ENCODE measurements at regions not wholly inside any gene's neighbourhood (a gene's known extent, or its start where the extent isn't known, plus 50 kb on each side); places are given as distances from the start of the nearest gene placed in this dataset.
"Not testable (repeated sequence)": the region's sequence is repeated elsewhere in the genome, so short reads cannot be mapped to it uniquely, and the experiment has no call there.

- H3K4me3 ChIP-seq (ENCODE audit: low read depth, low read length), result no peak overlapping the region
- CTCF ChIA-PET, result no interaction called here
- no peak for DNase-seq (ENCODE audit: low read depth, low spot score)
- POLR2A ChIA-PET, result no interaction called here
- TF ChIP-seq, protein P1, sequence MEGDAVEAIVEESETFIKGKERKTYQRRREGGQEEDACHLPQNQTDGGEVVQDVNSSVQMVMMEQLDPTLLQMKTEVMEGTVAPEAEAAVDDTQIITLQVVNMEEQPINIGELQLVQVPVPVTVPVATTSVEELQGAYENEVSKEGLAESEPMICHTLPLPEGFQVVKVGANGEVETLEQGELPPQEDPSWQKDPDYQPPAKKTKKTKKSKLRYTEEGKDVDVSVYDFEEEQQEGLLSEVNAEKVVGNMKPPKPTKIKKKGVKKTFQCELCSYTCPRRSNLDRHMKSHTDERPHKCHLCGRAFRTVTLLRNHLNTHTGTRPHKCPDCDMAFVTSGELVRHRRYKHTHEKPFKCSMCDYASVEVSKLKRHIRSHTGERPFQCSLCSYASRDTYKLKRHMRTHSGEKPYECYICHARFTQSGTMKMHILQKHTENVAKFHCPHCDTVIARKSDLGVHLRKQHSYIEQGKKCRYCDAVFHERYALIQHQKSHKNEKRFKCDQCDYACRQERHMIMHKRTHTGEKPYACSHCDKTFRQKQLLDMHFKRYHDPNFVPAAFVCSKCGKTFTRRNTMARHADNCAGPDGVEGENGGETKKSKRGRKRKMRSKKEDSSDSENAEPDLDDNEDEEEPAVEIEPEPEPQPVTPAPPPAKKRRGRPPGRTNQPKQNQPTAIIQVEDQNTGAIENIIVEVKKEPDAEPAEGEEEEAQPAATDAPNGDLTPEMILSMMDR (IDR thresholded peaks at IDR 0.05; ENCODE audit: insufficient read depth, low read length, missing control alignments), result no peak
Measured at GRCh38 chr4:103405415-103405814, 207.3 kb upstream of the CENPE start.

GRCh38 chr4:103403619-103404018 is 205.5 kb upstream of the CENPE start:
- H3K4me3 ChIP-seq (ENCODE audit: low read depth, low read length), result no peak overlapping the region
- DNase-seq (ENCODE audit: low read depth, low spot score), result no peak
- ChIA-PET POLR2A (no interaction called here), CTCF (no interaction called here)
- TF ChIP-seq, protein P1 (IDR thresholded peaks at IDR 0.05; ENCODE audit: insufficient read depth, low read length, missing control alignments), result no peak

DNA sequence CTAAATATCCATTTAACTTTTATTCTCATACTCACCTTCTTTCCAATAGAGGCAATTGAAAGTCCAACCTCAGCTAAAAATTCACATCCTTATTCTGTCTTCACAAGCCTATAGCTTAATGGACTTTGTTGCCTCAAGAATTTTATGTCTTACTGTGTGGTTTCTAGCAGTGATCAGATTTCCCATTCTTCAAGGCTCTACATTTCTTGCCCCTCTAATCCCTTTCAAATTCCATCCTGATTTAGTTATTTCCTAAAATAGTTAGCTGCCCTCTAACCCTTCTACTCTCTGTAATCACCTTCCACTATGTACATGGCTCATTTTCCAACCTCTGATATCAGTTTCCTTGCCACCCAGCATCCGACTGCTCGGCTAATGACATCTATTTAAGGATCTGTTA is 204.1 kb upstream of the CENPE start:
- TF ChIP-seq, protein P1 (IDR thresholded peaks at IDR 0.05; ENCODE audit: insufficient read depth, low read length, missing control alignments), result no peak
- no peak overlapping the region for H3K4me3 ChIP-seq (ENCODE audit: low read depth, low read length)
- CTCF ChIA-PET, result no interaction called here
- POLR2A ChIA-PET, result no interaction called here
- no peak for DNase-seq (ENCODE audit: low read depth, low spot score)

DNA sequence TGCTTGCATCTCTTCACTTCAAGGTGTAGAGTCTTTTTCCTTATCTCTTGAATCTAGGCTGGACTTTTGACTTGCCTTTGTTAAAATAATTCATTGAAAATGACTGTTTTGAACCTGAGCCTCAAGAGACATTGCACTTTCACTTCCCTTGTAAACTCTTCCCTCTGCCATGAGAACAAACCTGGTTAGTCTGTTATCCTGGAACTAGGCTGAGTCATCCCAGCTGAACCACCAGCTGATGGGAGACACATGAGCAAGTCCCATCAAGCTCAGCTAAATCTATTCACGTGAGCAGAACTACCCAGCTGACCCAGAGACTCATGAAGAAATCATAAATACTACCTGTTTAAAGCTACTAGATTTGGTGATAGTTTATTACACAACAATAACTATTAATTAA is 202.3 kb upstream of the CENPE start:
- CTCF ChIA-PET, result no interaction called here
- H3K4me3 ChIP-seq (ENCODE audit: low read depth, low read length), result no peak overlapping the region
- POLR2A ChIA-PET, result no interaction called here
- no peak for DNase-seq (ENCODE audit: low read depth, low spot score)
- TF ChIP-seq, protein P1 (IDR thresholded peaks at IDR 0.05; ENCODE audit: insufficient read depth, low read length, missing control alignments), result no peak

DNA sequence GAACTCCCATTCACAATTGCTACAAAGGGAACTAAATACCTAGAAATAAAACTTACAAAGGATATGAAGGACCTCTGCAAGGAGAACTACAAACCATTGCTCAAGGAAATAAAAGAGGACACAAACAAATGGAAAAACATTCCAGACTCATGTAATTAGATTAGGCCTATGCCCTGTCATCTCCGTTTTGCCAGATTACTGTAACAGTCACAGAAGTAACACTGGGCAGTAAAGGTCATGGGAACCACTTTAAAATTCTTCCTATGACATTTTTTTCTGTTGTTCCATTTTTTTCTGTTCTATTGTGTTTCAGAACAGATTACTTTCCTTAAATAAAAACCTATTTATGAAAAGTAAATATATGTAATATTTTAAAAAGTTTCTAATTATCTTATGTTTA is 199.4 kb upstream of the CENPE start:
- ChIA-PET CTCF (no interaction called here), POLR2A (no interaction called here)
- H3K4me3 ChIP-seq (ENCODE audit: low read depth, low read length), result no peak overlapping the region
- DNase-seq (ENCODE audit: low read depth, low spot score), result no peak
- TF ChIP-seq, protein P1 (IDR thresholded peaks at IDR 0.05; ENCODE audit: insufficient read depth, low read length, missing control alignments), result no peak

DNA sequence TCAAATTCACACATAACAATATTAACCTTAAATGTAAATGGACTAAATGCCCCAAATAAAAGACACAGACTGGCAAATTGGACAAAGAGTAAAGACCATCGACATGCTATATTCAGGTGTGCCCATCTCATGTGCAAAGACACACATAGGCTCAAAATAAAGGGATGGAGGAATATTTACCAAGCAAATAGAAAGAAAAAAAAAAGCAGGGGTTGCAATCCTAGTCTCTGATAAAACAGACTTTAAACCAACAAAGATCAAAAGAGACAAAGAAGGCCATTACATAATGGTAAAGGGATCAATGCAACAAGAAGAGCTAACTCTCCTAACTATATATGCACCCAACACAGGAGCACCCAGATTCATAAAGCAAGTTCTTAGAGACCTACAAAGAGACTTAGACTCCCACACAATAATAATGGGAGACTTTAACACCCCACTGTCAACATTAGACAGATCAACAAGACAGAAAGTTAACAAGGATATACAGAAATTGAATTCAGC is 189.4 kb upstream of the CENPE start:
- POLR2A ChIA-PET; H3K4me3 ChIP-seq (ENCODE audit: low read depth, low read length); DNase-seq (ENCODE audit: low read depth, low spot score); CTCF ChIA-PET: not testable (repeated sequence)

DNA sequence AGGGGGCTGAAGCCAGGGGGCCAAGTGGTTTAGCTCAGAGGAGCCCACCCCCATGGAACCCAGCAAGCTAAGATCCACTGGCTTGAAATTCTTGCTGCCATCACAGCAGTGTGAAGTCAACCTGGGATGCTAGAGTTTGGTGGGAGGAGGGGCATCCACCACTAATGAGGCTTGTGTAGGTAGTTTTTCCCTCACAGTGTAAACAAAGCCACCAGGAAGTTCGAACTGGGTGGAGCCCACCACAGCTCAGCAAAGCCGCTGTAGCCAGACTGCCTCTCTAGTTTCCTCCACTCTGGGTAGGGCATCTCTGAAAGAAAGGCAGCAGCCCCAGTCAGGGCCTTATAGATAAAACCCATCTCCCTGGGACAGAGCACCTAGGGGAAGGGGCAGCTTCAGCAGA is 187.4 kb upstream of the CENPE start:
- DNase-seq (ENCODE audit: low read depth, low spot score); H3K4me3 ChIP-seq (ENCODE audit: low read depth, low read length); CTCF ChIA-PET; POLR2A ChIA-PET: not testable (repeated sequence)

GRCh38 chr4:103375278-103375677 is 177.1 kb upstream of the CENPE start:
- TF ChIP-seq, protein P1 (IDR thresholded peaks at IDR 0.05; ENCODE audit: insufficient read depth, low read length, missing control alignments), result no peak
- CTCF ChIA-PET, result no interaction called here

More at GRCh38 chr4:103375278-103375677, 177.1 kb upstream of the CENPE start:
- no peak for DNase-seq (ENCODE audit: low read depth, low spot score)
- POLR2A ChIA-PET, result no interaction called here
- no peak overlapping the region for H3K4me3 ChIP-seq (ENCODE audit: low read depth, low read length)
